ENCODE measurements at regions not wholly inside any gene's neighbourhood (a gene's known extent, or its start where the extent isn't known, plus 50 kb on each side); places are given as distances from the start of the nearest gene placed in this dataset.

GRCh38 chr1:25090707-25091422 is 141.4 kb downstream of the SYF2 start:
- H3K36me3 Mint-ChIP-seq (ENCODE audit: low read depth) = peaks cover 5% of the 10 kb centered on the region
- no peaks in the 10 kb centered on the region for H3K9me3 Mint-ChIP-seq
- peaks cover 24% of the 10 kb centered on the region for H3K4me1 Mint-ChIP-seq (ENCODE audit: low read depth)
- no peak overlapping the region for H3K27ac Mint-ChIP-seq
- peaks cover 12% of the 10 kb centered on the region for H3K27me3 Mint-ChIP-seq (ENCODE audit: low read depth)
- no peak for DNase-seq (ENCODE audit: low spot score)
- no peak overlapping the region for H3K4me3 Mint-ChIP-seq

GRCh38 chr1:25089772-25090171 is 142.5 kb downstream of the SYF2 start:
- H3K4me3 Mint-ChIP-seq = no peak overlapping the region
- DNase-seq (ENCODE audit: low spot score) = no peak
- no peak overlapping the region for H3K27ac Mint-ChIP-seq
- H3K4me1 Mint-ChIP-seq (ENCODE audit: low read depth) = peaks cover 13% of the 10 kb centered on the region
- peaks cover 18% of the 10 kb centered on the region for H3K27me3 Mint-ChIP-seq (ENCODE audit: low read depth)
- H3K36me3 Mint-ChIP-seq (ENCODE audit: low read depth) = peaks cover 3% of the 10 kb centered on the region
- no peaks in the 10 kb centered on the region for H3K9me3 Mint-ChIP-seq

- no peak for DNase-seq (ENCODE audit: low spot score)
- Mint-ChIP-seq H3K4me1 (ENCODE audit: low read depth) (peaks cover 6% of the 10 kb centered on the region), H3K4me3 (no peak overlapping the region), H3K27me3 (ENCODE audit: low read depth) (peaks cover 19% of the 10 kb centered on the region), H3K36me3 (ENCODE audit: low read depth) (peaks cover 2% of the 10 kb centered on the region), H3K9me3 (no peaks in the 10 kb centered on the region), H3K27ac (no peak overlapping the region)
These were observed 143.4 kb downstream of the SYF2 start for GRCh38 chr1:25088946-25089345.

DNA sequence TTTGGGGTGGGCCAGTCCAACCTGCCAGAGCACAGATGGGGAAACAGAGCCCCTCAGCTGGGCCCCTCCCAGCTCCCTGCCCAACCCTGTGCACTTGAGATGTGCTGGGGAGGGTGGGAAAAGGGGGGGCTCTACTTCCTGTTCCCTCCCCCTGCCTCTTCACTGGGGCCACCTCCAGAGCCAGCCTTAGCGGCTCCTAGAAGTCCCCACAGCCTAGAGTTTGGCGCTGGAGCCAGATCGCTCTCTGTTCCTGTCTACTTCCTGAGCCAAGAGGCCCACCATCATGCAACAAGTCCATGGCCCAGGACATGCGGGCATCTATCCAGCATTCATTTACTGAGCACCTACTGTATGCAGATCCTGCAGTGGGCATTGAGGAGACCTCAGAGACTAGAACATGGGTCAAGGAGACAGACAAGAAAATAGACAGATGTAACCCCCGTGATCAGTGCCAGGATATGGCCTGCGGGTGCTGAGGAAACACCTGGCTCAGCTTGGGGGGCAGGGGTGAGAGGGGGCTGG is 144.1 kb downstream of the SYF2 start:
- H3K4me1 Mint-ChIP-seq (ENCODE audit: low read depth) = peaks cover 3% of the 10 kb centered on the region
- H3K9me3 Mint-ChIP-seq = no peaks in the 10 kb centered on the region
- peaks cover 19% of the 10 kb centered on the region for H3K27me3 Mint-ChIP-seq (ENCODE audit: low read depth)
- no peak overlapping the region for H3K4me3 Mint-ChIP-seq
- H3K36me3 Mint-ChIP-seq (ENCODE audit: low read depth) = peaks cover under 1% of the 10 kb centered on the region
- H3K27ac Mint-ChIP-seq = no peak overlapping the region
- DNase-seq (ENCODE audit: low spot score) = no peak

- no peak for DNase-seq (ENCODE audit: low spot score)
- H3K27me3 Mint-ChIP-seq (ENCODE audit: low read depth) = peaks cover 19% of the 10 kb centered on the region
- no peak overlapping the region for H3K27ac Mint-ChIP-seq
- peaks cover 3% of the 10 kb centered on the region for H3K4me1 Mint-ChIP-seq (ENCODE audit: low read depth)
- no peaks in the 10 kb centered on the region for H3K36me3 Mint-ChIP-seq (ENCODE audit: low read depth)
- no peak overlapping the region for H3K4me3 Mint-ChIP-seq
- no peaks in the 10 kb centered on the region for H3K9me3 Mint-ChIP-seq
These were observed 145.7 kb downstream of the SYF2 start for GRCh38 chr1:25086518-25087079.

- Mint-ChIP-seq H3K27me3 (ENCODE audit: low read depth) (peaks cover 20% of the 10 kb centered on the region), H3K4me3 (no peak overlapping the region), H3K36me3 (ENCODE audit: low read depth) (no peaks in the 10 kb centered on the region), H3K9me3 (no peaks in the 10 kb centered on the region), H3K4me1 (ENCODE audit: low read depth) (no peaks in the 10 kb centered on the region), H3K27ac (no peak overlapping the region)
- no peak for DNase-seq (ENCODE audit: low spot score)
These were observed 147.9 kb downstream of the SYF2 start for GRCh38 chr1:25084407-25084806.

GRCh38 chr1:25083481-25084345 is 148.6 kb downstream of the SYF2 start:
- Mint-ChIP-seq H3K27me3 (ENCODE audit: low read depth) (peaks cover 20% of the 10 kb centered on the region), H3K36me3 (ENCODE audit: low read depth) (no peaks in the 10 kb centered on the region), H3K4me3 (no peak overlapping the region), H3K4me1 (ENCODE audit: low read depth) (no peaks in the 10 kb centered on the region), H3K9me3 (no peaks in the 10 kb centered on the region), H3K27ac (no peak overlapping the region)
- no peak for DNase-seq (ENCODE audit: low spot score)

- Mint-ChIP-seq H3K27me3 (ENCODE audit: low read depth) (peaks cover 20% of the 10 kb centered on the region), H3K4me3 (no peak overlapping the region), H3K36me3 (ENCODE audit: low read depth) (no peaks in the 10 kb centered on the region), H3K9me3 (no peaks in the 10 kb centered on the region), H3K27ac (no peak overlapping the region), H3K4me1 (ENCODE audit: low read depth) (no peaks in the 10 kb centered on the region)
- DNase-seq (ENCODE audit: low spot score) = no peak
These were observed 149.3 kb downstream of the SYF2 start for GRCh38 chr1:25082995-25083394.

- H3K36me3 Mint-ChIP-seq (ENCODE audit: low read depth) = no peaks in the 10 kb centered on the region
- no peaks in the 10 kb centered on the region for H3K4me1 Mint-ChIP-seq (ENCODE audit: low read depth)
- no peak overlapping the region for H3K4me3 Mint-ChIP-seq
- H3K9me3 Mint-ChIP-seq = peaks cover 3% of the 10 kb centered on the region
- H3K27ac Mint-ChIP-seq = no peak overlapping the region
- DNase-seq (ENCODE audit: low spot score) = no peak
- peaks cover 22% of the 10 kb centered on the region for H3K27me3 Mint-ChIP-seq (ENCODE audit: low read depth)
These were observed 149.9 kb downstream of the SYF2 start for GRCh38 chr1:25082216-25082899.

DNA sequence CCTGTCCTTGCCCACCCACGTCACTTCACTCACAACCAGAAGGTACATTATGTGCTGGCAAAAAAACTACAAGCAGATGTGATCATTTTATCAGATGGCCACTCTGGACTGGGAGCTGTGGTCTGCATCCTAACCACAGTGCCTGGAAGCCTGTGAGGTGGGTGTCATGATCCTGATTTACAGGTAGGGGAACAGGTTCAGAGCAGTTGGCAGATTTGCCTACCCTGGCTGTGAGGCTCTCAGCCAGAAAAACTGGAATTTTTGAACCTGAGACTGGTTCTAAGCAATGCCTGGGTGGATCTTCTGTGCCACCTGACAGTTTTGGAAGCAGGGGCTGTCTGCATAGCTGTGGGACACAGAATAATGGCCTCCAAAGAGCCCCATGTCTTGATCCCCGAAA is 150.8 kb downstream of the SYF2 start:
- peaks cover 2% of the 10 kb centered on the region for H3K36me3 Mint-ChIP-seq (ENCODE audit: low read depth)
- no peak overlapping the region for H3K4me3 Mint-ChIP-seq
- DNase-seq (ENCODE audit: low spot score) = no peak
- H3K4me1 Mint-ChIP-seq (ENCODE audit: low read depth) = no peaks in the 10 kb centered on the region
- peaks cover 22% of the 10 kb centered on the region for H3K27me3 Mint-ChIP-seq (ENCODE audit: low read depth)
- no peak overlapping the region for H3K27ac Mint-ChIP-seq
- peaks cover 12% of the 10 kb centered on the region for H3K9me3 Mint-ChIP-seq

GRCh38 chr1:25080294-25081209 is 150.5 kb upstream of the RUNX3 start:
- Mint-ChIP-seq H3K9me3 (peaks cover 14% of the 10 kb centered on the region), H3K4me1 (ENCODE audit: low read depth) (no peaks in the 10 kb centered on the region), H3K27me3 (ENCODE audit: low read depth) (peaks cover 14% of the 10 kb centered on the region), H3K36me3 (ENCODE audit: low read depth) (peaks cover 2% of the 10 kb centered on the region), H3K27ac (no peak overlapping the region), H3K4me3 (no peak overlapping the region)
- no peak for DNase-seq (ENCODE audit: low spot score)

GRCh38 chr1:25079048-25079447 is 149.0 kb upstream of the RUNX3 start:
- Mint-ChIP-seq H3K27ac (no peak overlapping the region), H3K27me3 (ENCODE audit: low read depth) (peaks cover 11% of the 10 kb centered on the region), H3K36me3 (ENCODE audit: low read depth) (peaks cover 2% of the 10 kb centered on the region), H3K4me3 (no peak overlapping the region), H3K4me1 (ENCODE audit: low read depth) (no peaks in the 10 kb centered on the region), H3K9me3 (peaks cover 14% of the 10 kb centered on the region)
- DNase-seq (ENCODE audit: low spot score) = no peak

Data from T-helper 2 cell treated with Interferon-gamma antibody and Interleukin-4, amounts not matched to agents 5 μg/mL and 100 μg/mL, for 36 hours (primary cell).